ENCODE measurements at regions not wholly inside any gene's neighbourhood (a gene's known extent, or its start where the extent isn't known, plus 50 kb on each side); places are given as distances from the start of the nearest gene placed in this dataset.

- ChIA-PET CTCF (no interaction called here), POLR2A (ENCODE audit: low non-redundant PET) (no interaction called here)
- no peaks in the 10 kb centered on the region for H3K4me1 ChIP-seq (ENCODE audit: insufficient read depth, low read length, poor library complexity, severe bottlenecking)
- H3K27me3 ChIP-seq (replicated peaks; ENCODE audit: insufficient read depth, low read depth, low read length, poor library complexity) = no peaks in the 10 kb centered on the region
- H3K36me3 ChIP-seq (ENCODE audit: insufficient read depth, low read length, poor library complexity, severe bottlenecking) = no peaks in the 10 kb centered on the region
- no peaks in the 10 kb centered on the region for H3K9me3 ChIP-seq (ENCODE audit: low read depth, low read length, poor library complexity, severe bottlenecking)
- DNase-seq (ENCODE audit: low spot score) = no peak
- intact Hi-C loops (cut with micrococcal nuclease; ENCODE audit: unreplicated experiment) = no loop called here
- TF ChIP-seq CTCF (conservative IDR thresholded peaks at IDR 0.05; ENCODE audit: low read depth, low read length) (no peak), EZH2 (IDR thresholded peaks at IDR 0.05; ENCODE audit: borderline replicate concordance, low read depth, low read length, poor library complexity, severe bottlenecking) (no peak)
- H3K4me3 ChIP-seq (ENCODE audit: low read depth, low read length, poor library complexity, severe bottlenecking) = no peak overlapping the region
- no peak overlapping the region for H3K27ac ChIP-seq (ENCODE audit: low read depth, low read length, poor library complexity, severe bottlenecking)
- BruUV-seq (replicated peaks) = no TSS peak
Observed at GRCh38 chr3:178393146-178393545, 143.1 kb upstream of the KCNMB2 start.

DNA sequence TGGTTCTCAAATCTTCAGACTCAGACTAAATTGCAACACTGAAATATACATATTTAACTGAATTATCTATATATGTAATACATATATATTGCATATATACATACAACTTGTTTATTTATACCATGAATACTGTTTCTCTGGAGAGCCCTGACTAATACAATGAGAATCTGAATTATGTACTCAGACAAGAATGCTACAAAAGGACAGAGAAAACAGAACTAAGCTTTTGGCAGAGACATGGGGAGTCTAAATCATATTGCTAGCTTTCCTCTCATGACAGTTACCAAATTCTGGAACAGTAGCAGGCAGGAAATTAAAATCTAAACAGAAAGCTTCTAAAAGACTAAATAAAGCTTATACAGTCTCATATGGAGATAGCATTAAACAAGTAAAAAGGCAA, 142.4 kb upstream of the KCNMB2 start:
- no peak for DNase-seq (ENCODE audit: low spot score)
- Histone ChIP-seq H3K27me3 (replicated peaks; ENCODE audit: insufficient read depth, low read depth, low read length, poor library complexity) (no peaks in the 10 kb centered on the region), H3K9me3 (ENCODE audit: low read depth, low read length, poor library complexity, severe bottlenecking) (peaks cover 3% of the 10 kb centered on the region), H3K27ac (ENCODE audit: low read depth, low read length, poor library complexity, severe bottlenecking) (no peak overlapping the region), H3K36me3 (ENCODE audit: insufficient read depth, low read length, poor library complexity, severe bottlenecking) (no peaks in the 10 kb centered on the region), H3K4me1 (ENCODE audit: insufficient read depth, low read length, poor library complexity, severe bottlenecking) (no peaks in the 10 kb centered on the region), H3K4me3 (ENCODE audit: low read depth, low read length, poor library complexity, severe bottlenecking) (no peak overlapping the region)
- intact Hi-C loops (cut with micrococcal nuclease; ENCODE audit: unreplicated experiment) = no loop called here
- BruUV-seq (replicated peaks) = no TSS peak
- TF ChIP-seq EZH2 (IDR thresholded peaks at IDR 0.05; ENCODE audit: borderline replicate concordance, low read depth, low read length, poor library complexity, severe bottlenecking) (no peak), CTCF (conservative IDR thresholded peaks at IDR 0.05; ENCODE audit: low read depth, low read length) (no peak)
- ChIA-PET CTCF (no interaction called here), POLR2A (ENCODE audit: low non-redundant PET) (no interaction called here)

- Histone ChIP-seq H3K9me3 (ENCODE audit: low read depth, low read length, poor library complexity, severe bottlenecking) (peaks cover 3% of the 10 kb centered on the region), H3K4me3 (ENCODE audit: low read depth, low read length, poor library complexity, severe bottlenecking) (no peak overlapping the region), H3K4me1 (ENCODE audit: insufficient read depth, low read length, poor library complexity, severe bottlenecking) (no peaks in the 10 kb centered on the region), H3K36me3 (ENCODE audit: insufficient read depth, low read length, poor library complexity, severe bottlenecking) (no peaks in the 10 kb centered on the region), H3K27ac (ENCODE audit: low read depth, low read length, poor library complexity, severe bottlenecking) (no peak overlapping the region), H3K27me3 (replicated peaks; ENCODE audit: insufficient read depth, low read depth, low read length, poor library complexity) (no peaks in the 10 kb centered on the region)
- CTCF ChIA-PET = no interaction called here
- DNase-seq (ENCODE audit: low spot score) = no peak
- POLR2A ChIA-PET (ENCODE audit: low non-redundant PET) = no interaction called here
- no peak for TF ChIP-seq CTCF (conservative IDR thresholded peaks at IDR 0.05; ENCODE audit: low read depth, low read length)
- no peak for TF ChIP-seq EZH2 (IDR thresholded peaks at IDR 0.05; ENCODE audit: borderline replicate concordance, low read depth, low read length, poor library complexity, severe bottlenecking)
- intact Hi-C loops (cut with micrococcal nuclease; ENCODE audit: unreplicated experiment) = no loop called here
- no TSS peak for BruUV-seq (replicated peaks)
Observed at GRCh38 chr3:178396318-178396717, 139.9 kb upstream of the KCNMB2 start.

Data from A673 (cell line).